ENCODE measurements at regions not wholly inside any gene's neighbourhood (a gene's known extent, or its start where the extent isn't known, plus 50 kb on each side); places are given as distances from the start of the nearest gene placed in this dataset.

- no peak for TF ChIP-seq POLR2A (IDR thresholded peaks at IDR 0.05)
- TF ChIP-seq, protein P1, sequence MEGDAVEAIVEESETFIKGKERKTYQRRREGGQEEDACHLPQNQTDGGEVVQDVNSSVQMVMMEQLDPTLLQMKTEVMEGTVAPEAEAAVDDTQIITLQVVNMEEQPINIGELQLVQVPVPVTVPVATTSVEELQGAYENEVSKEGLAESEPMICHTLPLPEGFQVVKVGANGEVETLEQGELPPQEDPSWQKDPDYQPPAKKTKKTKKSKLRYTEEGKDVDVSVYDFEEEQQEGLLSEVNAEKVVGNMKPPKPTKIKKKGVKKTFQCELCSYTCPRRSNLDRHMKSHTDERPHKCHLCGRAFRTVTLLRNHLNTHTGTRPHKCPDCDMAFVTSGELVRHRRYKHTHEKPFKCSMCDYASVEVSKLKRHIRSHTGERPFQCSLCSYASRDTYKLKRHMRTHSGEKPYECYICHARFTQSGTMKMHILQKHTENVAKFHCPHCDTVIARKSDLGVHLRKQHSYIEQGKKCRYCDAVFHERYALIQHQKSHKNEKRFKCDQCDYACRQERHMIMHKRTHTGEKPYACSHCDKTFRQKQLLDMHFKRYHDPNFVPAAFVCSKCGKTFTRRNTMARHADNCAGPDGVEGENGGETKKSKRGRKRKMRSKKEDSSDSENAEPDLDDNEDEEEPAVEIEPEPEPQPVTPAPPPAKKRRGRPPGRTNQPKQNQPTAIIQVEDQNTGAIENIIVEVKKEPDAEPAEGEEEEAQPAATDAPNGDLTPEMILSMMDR (IDR thresholded peaks at IDR 0.05): no peak
Measured at GRCh38 chr5:52624291-52624690, 163.4 kb upstream of the ITGA1 start.
